ENCODE measurements at regions not wholly inside any gene's neighbourhood (a gene's known extent, or its start where the extent isn't known, plus 50 kb on each side); places are given as distances from the start of the nearest gene placed in this dataset.
"Not testable (repeated sequence)": the region's sequence is repeated elsewhere in the genome, so short reads cannot be mapped to it uniquely, and the experiment has no call there.

DNA sequence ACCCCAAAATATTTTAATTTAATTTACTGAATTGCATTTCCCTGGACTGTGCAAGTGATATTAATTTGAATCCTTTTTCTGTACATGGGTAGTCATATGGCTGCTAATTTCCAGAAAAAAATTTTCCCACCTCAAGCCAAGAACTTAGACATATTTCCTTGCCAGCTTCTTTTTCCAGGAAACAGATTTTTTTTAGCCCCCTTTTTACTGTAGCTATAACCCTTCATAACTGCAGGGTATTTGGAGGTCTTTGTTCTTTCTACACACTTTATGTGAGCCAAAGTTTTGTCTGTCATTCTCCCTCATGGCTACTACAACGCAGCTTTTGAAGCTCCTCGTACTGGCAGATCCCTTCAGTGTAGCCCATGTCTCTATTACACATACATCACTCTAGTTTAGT, 261.2 kb upstream of the PIK3R1 start:
- no peak for DNase-seq

DNA sequence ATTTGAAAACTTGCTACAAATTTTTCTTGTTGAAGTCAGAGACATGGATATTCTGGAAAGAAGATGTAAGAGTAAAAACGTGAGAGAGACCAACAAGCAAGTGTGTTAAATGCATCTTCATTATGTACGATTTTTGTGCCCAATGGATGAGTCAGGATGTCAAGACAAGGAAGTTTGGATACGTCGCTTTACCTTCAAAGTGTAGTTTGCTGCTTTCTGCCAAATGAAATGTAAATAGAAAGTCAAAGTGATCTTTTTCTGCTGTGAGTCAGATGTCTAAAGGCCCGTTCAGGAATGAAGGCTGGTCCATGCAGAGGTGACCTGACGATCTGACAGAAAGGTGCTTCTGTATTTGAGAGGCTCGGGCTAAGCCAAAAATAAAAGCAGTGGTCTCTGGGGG, 273.1 kb upstream of the PIK3R1 start:
- no peak for DNase-seq

DNA sequence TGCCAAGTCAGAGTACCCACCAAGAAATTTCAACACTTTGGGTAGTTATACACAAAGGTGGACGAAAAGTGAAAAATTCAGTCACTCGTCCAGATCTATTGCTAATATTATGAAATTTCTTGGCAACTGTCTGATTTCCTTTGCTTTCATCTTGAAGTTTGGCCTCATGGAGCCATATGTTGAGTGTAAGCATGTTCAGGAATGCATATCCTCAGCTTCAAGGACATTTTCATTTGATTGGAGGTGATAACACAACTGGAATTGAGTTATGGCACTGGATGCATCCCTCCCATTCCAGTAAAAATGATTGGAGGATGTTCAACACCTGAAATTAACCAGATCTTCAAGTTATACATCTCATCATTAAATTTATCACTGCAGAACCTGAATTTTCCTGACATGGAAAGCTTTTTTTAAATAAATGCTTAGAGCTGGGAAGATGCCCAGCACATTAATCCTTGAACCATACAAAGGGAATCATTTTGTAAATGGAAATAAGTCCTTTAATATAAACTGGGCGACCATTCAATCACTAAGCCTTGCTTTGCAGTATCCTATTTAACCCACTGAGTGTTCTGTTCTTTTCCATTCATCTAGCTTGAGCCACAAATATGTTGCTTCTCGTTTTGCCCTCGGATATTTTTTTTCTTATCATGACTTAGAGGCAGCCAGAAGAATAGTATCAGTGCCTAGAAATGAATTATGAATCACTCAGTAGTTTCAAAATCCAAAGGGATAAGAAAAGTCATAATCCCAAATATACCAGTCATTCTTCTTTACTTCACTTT, 273.7 kb upstream of the PIK3R1 start:
- DNase-seq, result no peak

DNA sequence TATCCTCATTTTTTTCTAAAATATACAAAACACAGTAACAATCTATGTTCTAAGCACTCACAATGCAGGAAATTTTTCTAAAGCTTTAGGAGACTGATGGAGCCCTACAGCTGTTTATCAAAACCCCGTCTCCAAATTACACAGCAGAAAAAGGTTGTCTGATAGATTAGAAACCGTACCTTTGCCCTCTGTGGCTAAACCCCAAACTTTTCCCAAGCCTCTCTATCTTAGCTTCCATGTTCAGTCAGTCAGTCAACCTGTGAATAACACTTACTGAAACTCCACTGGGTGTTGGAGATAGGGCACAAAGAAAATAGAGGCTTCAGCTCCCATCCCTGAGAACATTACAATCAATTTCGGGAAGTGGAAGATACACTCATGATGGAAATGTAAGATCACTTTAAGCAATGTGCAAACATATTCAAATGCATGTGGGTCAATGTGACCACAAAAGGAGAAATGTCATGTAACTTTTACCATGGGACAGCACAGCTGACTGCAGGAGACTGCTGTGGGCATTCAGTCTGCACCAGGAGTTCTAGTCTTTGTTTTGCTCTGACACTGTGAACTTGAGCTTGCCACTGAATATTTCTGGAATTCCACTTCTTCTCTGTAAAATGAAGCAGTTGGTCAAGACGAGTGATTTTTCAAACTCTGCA, 279.5 kb upstream of the PIK3R1 start:
- DNase-seq, result no peak

DNA sequence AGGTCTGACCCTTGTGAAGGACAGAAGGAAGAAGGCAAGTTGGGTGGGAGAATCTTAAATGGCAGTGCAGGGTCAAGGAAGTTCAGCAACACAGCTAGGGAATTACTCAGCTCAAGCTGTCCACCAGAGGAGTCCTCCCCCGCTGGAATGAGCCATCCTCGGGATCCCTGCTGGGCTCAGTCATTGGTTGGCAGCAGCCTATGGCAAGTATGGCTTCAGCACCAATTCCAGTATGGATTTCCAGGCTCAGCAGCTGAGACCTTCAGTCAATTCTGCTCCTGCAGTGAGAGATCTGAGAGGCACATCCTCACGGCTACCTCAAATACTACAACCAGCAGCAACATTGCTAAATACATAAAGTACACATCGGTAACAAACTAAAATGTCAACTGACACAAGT, 280.6 kb upstream of the PIK3R1 start:
- DNase-seq, result no peak

DNA sequence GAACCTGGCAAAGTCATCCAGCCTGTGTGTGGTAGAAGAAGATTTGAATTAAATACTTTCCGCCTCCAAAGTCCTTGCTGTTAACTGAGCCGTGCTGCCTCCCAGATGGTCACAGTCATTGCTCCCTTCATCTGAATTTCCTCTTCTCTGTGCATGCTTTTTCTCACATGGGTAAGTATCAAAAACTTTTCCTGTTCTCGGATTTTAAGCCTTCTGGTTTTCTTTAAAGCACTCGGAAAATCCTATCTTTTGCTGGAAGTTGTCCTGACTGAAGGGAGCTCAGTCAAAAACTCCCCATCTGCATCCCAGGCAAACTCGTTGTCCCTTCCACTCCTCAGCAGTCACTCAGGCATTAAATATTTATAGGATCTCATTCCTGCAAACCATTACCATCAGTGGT, 290.0 kb upstream of the PIK3R1 start:
- DNase-seq, result no peak

DNA sequence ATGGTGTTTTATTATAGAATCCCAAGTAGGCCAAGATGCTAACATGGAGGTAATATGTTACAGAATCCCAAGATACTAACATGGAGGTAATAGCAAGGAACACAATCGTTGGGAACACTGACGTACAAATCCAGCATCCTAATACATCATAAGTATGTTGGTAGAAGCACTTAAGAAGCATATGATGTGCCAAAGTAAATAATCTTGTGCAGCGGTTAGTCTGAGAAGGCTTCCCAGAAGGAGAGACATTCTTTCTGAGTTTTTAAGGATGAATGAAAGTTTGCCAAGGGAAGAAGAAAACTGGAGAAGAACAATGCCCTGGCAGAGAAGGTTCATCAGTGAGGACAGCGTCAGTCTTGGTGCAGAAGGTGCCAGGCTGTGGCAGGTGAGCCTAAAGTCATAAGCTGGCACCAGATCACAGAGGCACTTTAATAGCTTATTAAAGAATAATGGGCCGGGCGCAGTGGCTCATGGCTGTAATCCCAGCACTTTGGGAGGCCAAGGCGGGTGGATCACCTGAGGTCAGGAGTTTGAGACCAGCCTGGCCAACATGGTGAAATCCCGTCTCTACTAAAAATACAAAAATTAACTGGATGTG, 294.5 kb upstream of the PIK3R1 start:
- DNase-seq, result no peak

DNA sequence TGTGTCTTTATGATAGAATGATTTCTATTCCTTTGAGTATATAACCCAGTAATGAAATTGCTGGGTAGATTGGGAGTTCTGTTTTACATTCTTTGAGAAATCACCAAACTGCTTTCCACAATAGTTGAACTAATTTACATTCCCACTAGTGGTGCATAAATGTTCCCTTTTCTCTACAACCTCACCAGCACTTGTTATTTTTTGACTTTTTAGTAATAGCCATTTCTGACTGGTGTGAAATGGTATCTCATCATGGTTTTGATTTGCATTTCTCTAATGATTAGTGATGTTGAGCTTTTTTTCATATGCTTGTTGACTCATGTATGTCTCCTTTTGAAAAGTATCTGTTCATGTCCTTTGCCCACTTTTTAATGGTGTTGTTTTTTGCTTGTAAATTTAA, 296.0 kb upstream of the PIK3R1 start:
- DNase-seq, result not testable (repeated sequence)

DNA sequence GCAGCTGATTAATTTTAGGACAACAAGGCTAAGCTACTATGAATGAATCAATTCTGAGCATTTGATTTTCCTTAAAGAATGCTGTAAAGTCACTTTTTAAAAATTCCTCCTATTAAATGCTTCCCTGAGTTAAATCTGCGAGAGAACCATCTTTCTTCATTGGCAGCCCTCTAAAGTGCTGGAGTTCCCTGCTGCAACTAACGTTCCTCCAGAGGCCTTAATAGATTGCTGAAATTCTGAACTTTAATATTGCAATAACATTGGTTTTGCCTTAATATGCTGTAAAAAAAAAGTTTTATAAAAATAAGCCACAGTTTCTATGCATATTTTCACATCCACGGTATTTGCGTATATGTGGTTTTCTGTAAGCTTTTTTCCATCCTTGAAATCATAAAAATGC, 298.0 kb upstream of the PIK3R1 start:
- DNase-seq, result no peak

DNA sequence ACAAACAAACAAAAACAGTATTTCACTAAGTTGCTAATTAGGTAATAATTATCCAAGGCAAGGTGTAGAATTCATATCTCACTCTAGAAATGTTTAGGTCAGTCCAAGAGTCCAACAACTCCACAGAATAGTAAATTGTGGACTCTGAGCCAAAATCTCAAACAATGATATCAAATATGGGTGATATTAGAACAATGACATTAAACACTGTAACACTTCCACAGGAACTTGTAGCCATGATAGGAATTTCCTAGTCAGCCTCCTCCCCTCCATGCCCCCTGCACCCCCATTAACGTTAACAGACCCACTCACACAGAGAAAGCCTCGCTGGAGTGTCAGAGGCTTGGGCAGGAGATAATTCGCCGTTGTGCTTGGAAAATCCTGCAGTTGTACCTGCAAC, 305.0 kb upstream of the PIK3R1 start:
- no peak for DNase-seq

DNA sequence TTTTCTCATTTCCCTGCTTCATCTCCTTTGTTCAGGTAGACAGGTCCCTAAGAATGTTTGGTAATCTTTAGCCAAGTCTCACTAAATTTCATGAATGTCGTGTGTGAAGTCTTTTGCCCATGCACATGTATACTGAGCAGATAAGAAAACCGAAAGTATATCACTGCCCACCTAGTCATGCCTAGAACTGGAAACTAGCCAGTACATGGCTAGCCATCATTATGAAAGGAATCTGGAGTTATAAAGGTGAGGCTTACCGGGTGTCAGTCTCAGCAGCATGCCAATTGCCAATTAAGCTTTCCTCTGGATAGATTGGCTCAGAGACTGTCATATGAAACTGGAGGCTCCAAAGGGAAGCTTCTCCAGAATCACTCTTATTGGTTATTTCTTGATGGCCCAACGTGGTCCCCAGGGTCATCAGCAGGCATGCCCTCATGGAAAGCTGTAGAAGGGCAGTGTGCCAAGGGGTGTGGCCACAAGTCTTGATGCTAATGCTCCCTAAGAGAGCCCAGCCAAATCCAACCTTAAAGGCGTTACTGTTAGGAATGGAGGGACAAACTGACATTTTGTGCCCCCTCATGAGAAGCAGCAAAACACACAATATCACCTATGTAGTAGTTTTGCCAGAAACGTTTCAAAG, 307.3 kb upstream of the PIK3R1 start:
- no peak for DNase-seq

DNA sequence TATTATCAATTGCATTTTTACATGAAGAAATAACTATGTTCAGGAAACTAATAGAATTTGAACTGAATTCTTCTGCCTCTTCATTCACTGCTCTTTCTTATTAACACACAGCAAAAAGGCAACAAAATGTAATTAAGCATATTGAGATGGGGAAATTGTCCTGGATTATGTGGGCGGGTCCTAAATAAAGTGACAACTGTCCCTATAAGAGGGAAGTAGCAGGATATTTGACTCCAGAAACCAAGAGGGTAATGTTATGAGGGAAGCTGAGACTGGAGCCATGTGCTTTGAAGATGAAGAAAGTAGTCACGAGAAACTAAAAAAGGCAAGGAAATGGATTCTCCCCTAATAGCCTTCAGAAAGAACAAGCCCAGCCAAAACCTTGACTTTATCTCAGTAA, 311.2 kb upstream of the PIK3R1 start:
- DNase-seq, result no peak

DNA sequence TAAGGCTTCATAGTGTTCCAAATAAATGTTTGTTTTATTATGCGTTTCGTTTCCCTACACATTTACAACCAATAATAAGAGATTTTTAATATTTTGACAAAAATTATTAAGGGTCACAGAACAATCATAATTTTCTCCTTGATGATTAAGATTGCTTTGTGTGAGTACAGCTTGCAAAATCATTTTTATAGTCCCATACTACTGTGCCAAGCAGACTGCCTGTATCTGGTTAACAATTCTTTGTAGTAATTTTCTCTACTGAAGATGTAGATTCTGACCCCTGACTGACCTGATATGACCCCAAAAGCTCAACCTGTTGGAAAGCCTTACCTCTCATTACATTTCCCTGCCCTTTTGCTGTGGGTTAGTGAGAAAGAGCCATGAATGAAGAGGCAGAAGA, 311.9 kb upstream of the PIK3R1 start:
- DNase-seq, result no peak

DNA sequence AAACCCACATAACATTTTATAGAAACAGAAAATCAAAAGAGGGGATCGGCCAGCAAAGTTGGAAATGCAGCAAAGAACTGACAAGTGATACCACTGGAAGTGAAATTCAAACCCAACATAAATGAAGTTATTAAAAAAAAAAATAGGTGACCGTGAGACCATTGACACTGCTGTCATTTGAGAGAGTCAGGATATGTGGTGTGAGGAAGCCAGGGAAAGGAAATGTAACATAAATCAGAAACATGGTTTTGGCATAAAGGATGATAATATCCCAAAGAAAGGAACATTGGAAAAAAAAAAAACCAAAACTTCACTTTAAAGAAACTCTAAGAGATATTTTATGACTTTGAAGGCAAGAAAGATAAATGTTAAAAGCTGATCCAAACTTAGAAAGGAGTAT, 312.4 kb upstream of the PIK3R1 start:
- no peak for DNase-seq

DNA sequence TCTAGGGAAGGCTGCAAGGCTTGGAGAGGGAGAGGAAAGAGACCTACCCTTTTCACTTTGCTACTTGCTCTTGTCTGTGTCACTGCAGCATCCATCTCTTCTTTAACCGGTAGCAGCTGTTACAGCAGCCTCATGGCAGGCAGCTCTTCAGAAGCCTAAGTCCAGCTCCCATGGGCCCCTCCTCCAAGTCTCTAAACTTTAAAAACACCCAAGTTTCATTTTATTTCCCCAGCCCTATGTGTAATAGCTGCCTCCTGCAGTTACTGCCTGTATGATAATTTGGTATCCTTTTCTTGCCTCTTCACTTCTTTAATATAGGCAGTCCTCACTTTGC, 313.1 kb upstream of the PIK3R1 start:
- no peak for DNase-seq

DNA sequence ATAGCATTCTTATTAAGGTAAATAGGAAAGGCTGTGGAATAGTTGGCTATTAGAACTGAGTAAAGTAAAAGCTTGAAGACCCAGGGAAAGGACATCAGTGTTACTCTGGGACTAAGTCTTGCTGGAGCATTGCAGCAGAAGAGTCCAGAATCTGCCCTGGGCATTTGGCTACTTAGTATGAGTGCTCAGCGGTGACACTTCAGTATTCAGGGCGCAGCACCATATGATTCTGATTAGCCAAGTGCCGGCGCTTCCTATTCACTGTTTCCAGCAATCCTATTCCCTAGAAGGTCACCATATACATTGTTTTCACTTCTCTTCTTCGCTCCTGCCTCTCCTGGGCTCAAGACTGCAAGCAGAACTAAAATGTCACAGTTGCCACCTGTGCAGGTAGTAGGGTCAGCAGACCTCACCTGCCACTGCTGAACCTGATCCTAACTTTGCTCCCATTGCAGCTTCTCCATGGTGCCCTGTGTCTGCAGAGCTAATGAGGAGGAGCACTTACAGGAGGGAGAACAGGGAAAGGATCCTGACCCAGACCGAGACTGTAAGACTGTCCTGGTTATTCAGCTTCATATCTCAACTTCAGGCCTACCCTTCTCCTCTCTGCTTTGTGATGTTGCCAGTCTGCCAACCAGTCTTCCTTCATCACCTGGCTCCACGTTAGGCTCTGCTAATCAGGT, 313.6 kb upstream of the PIK3R1 start:
- no peak for DNase-seq

DNA sequence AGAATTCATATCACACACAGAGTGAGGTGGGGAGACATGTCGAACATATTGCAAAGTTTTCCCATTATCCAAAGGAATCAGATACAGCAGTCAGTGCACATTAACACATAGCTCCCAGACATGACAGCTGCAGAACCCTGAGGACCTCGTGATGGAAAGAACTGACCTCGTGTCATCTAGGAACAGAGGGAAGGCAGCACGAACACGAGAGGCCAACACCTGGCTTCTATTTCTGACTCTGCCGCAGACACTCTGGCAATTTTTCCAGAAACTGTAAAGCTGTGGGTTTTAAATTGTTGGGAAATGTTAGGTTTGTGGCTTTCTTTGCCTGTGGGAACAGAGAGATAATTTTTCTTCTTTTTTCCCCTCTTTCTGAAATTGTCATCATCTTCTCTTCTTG, 315.0 kb upstream of the PIK3R1 start:
- DNase-seq, result no peak

DNA sequence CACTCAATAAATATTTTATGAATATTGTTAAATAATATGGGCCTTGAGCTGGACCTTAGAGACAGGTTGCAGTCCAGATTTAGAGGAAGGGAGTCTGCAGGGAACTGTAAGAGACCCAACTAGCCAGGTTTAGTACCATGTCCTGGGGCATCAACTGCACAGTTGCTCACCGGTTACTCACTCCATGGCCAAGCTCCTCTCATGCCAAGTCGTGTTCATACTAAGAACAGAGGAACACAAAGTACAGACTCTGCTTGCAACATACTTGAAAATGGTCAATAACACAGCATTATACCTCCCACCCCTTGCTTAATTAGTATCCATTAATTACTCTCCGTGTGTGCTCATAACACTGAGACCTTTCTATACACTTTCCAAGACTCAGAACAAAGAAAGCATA, 317.6 kb upstream of the PIK3R1 start:
- no peak for DNase-seq

DNA sequence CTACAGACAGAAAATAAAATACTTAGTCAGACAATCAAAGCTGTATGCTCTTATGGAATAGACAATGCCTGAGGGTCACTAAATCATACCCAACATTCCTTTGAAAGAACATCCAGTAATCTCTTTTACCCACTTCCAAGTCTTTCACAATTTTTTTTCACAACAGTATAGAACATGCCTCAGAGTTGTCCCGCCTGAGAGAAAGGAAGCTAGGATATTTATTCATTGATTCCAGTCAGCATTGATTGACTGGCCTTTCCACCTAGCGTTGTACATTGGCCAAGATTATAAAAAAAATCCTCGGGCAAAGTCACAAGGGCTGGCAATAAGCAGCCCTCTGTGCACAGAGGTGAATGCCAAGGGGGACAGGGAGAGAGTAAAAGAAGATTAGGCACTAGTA, 318.1 kb upstream of the PIK3R1 start:
- no peak for DNase-seq

DNA sequence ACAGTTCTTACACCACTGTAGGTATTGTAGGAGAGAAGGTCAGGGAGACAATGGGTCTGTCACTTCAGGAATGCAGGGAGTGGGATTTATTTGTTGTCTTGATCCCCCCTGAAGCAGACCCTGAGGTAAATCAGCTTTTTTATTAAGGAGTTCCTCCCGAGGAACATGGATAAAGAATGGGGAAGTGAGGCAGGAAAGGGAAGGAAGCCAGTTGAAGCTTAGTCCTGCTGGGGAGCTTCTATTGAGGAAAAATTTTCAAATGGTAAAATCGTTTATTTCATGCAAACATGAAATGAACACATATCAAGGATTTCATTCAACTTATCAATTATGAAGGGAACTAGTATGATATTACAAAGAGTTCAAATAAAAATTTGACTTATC, 318.6 kb upstream of the PIK3R1 start:
- no peak for DNase-seq

DNA sequence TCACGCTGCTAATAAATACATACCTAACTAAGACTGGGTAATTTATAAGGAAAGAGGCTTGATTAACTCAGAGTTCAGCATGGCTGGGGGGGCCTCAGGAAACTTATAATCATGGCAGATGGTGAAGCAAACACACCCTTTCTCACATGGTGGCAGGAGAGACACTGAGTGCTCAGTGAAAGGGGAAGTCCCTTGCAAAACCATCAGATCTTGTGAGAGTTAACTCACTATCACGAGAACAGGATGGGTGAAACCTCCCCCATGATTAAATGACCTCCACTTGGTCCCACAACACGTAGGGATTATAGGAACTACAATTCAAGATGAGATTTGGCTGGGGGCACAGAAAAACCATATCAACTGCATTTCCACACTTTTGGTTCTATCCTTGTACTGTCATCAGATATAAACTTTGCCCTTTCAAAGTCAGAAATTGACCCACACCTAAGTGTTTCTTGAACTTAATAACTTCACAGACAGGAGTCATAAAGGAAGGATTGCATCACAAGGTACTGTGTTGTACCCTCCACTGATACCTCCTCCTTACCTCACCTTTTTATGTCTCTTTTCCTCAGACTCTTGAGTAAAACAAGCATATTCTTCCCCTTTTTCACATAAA, 319.1 kb upstream of the PIK3R1 start:
- no peak for DNase-seq

DNA sequence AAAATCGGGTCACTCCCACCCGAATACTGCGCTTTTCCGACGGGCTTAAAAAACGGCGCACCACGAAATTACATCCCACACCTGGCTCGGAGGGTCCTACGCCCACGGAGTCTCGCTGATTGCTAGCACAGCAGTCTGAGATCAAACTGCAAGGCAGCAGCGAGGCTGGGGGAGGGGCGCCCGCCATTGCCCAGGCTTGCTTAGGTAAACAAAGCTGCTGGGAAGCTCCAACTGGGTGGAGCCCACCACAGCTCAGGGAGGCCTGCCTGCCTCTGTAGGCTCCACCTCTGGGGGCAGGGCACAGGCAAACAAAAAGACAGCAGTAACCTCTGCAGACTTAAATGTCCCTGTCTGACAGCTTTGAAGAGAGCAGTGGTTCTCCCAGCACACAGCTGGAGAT, 325.7 kb upstream of the PIK3R1 start:
- DNase-seq, result not testable (repeated sequence)
